Dendritic cell treated with granulocyte-macrophage colony-stimulating factor and Interleukin-4, amounts not matched to agents 40 ng/mL and 50 ng/mL, for 4 days (primary cell): ENCODE measurements at regions not wholly inside any gene's neighbourhood (a gene's known extent, or its start where the extent isn't known, plus 50 kb on each side); places are given as distances from the start of the nearest gene placed in this dataset.

Experiments
- H3K27ac Mint-ChIP-seq: one replicate; pipeline ENCODE4 v1.8.0; 2022; ENCODE audit warnings: mild to moderate bottlenecking, mixed read lengths
- H3K27me3 Mint-ChIP-seq: one replicate; pipeline ENCODE4 v1.8.0; 2022; ENCODE audit warnings: mild to moderate bottlenecking, mixed read lengths
- H3K36me3 Mint-ChIP-seq: one replicate; pipeline ENCODE4 v1.8.0; 2022; ENCODE audit warnings: low read depth, mixed read lengths
- H3K4me1 Mint-ChIP-seq: one replicate; pipeline ENCODE4 v1.8.0; 2022; ENCODE audit warnings: low read depth, mixed read lengths
- H3K4me3 Mint-ChIP-seq: one replicate; pipeline ENCODE4 v1.8.0; 2022; ENCODE audit warnings: mild to moderate bottlenecking, moderate library complexity, mixed read lengths
- H3K9me3 Mint-ChIP-seq: one replicate; pipeline ENCODE4 v1.8.0; 2022; ENCODE audit warnings: mixed read lengths
- intact Hi-C: fragments of 100-400 bp; cut with micrococcal nuclease; formaldehyde crosslinking; loops from one replicate; pipeline ENCODE4 v1.15.0; 2022

GRCh38 chr17:69900101-69900500, 174.9 kb upstream of the KCNJ16 start:
- H3K36me3 Mint-ChIP-seq, result no peaks in the 10 kb centered on the region
- peaks cover 1% of the 10 kb centered on the region for H3K27me3 Mint-ChIP-seq
- H3K9me3 Mint-ChIP-seq, result no peaks in the 10 kb centered on the region
- H3K4me1 Mint-ChIP-seq, result peaks cover 6% of the 10 kb centered on the region
- no peak overlapping the region for H3K4me3 Mint-ChIP-seq
- intact Hi-C loops, result no loop called here
- no peak overlapping the region for H3K27ac Mint-ChIP-seq

GRCh38 chr17:69900829-69901228, 174.2 kb upstream of the KCNJ16 start:
- H3K36me3 Mint-ChIP-seq, result no peaks in the 10 kb centered on the region
- no peak overlapping the region for H3K4me3 Mint-ChIP-seq
- H3K27ac Mint-ChIP-seq, result no peak overlapping the region
- peaks cover 1% of the 10 kb centered on the region for H3K27me3 Mint-ChIP-seq
- no peaks in the 10 kb centered on the region for H3K9me3 Mint-ChIP-seq
- intact Hi-C loops, result no loop called here
- no peaks in the 10 kb centered on the region for H3K4me1 Mint-ChIP-seq

GRCh38 chr17:69906306-69906705, 168.7 kb upstream of the KCNJ16 start:
- intact Hi-C loops, result no loop called here
- Mint-ChIP-seq H3K4me3 (no peak overlapping the region), H3K4me1 (no peaks in the 10 kb centered on the region), H3K9me3 (no peaks in the 10 kb centered on the region), H3K27me3 (peaks cover 2% of the 10 kb centered on the region), H3K36me3 (no peaks in the 10 kb centered on the region), H3K27ac (no peak overlapping the region)

GRCh38 chr17:69907132-69907847, 167.7 kb upstream of the KCNJ16 start:
- Mint-ChIP-seq H3K4me3 (no peak overlapping the region), H3K4me1 (no peaks in the 10 kb centered on the region), H3K36me3 (no peaks in the 10 kb centered on the region), H3K27ac (no peak overlapping the region), H3K27me3 (peaks cover 2% of the 10 kb centered on the region), H3K9me3 (no peaks in the 10 kb centered on the region)
- intact Hi-C loops, result no loop called here

- H3K27ac Mint-ChIP-seq, result no peak overlapping the region
Measured at GRCh38 chr17:69908626-69909368, 166.2 kb upstream of the KCNJ16 start.

GRCh38 chr17:69909389-69909788, 165.6 kb upstream of the KCNJ16 start:
- H3K9me3 Mint-ChIP-seq, result no peaks in the 10 kb centered on the region
- no peaks in the 10 kb centered on the region for H3K36me3 Mint-ChIP-seq
- H3K4me3 Mint-ChIP-seq, result no peak overlapping the region
- no peaks in the 10 kb centered on the region for H3K4me1 Mint-ChIP-seq
- intact Hi-C loops, result no loop called here
- H3K27me3 Mint-ChIP-seq, result peaks cover 1% of the 10 kb centered on the region
- no peak overlapping the region for H3K27ac Mint-ChIP-seq

More at GRCh38 chr17:69908626-69909368, 166.2 kb upstream of the KCNJ16 start:
- Mint-ChIP-seq H3K36me3 (no peaks in the 10 kb centered on the region), H3K27me3 (peaks cover 2% of the 10 kb centered on the region), H3K4me3 (no peak overlapping the region), H3K4me1 (no peaks in the 10 kb centered on the region), H3K9me3 (no peaks in the 10 kb centered on the region)
- intact Hi-C loops, result no loop called here

- no peaks in the 10 kb centered on the region for H3K9me3 Mint-ChIP-seq
- no peak overlapping the region for H3K27ac Mint-ChIP-seq
- H3K27me3 Mint-ChIP-seq, result no peaks in the 10 kb centered on the region
- no peak overlapping the region for H3K4me3 Mint-ChIP-seq
- no peaks in the 10 kb centered on the region for H3K4me1 Mint-ChIP-seq
- H3K36me3 Mint-ChIP-seq, result no peaks in the 10 kb centered on the region
- intact Hi-C loops, result no loop called here
Measured at GRCh38 chr17:69912805-69913204, 162.2 kb upstream of the KCNJ16 start.

- intact Hi-C loops, result no loop called here
- no peaks in the 10 kb centered on the region for H3K27me3 Mint-ChIP-seq
- no peaks in the 10 kb centered on the region for H3K4me1 Mint-ChIP-seq
- no peak overlapping the region for H3K27ac Mint-ChIP-seq
- H3K9me3 Mint-ChIP-seq, result no peaks in the 10 kb centered on the region
- no peak overlapping the region for H3K4me3 Mint-ChIP-seq
- no peaks in the 10 kb centered on the region for H3K36me3 Mint-ChIP-seq
Measured at GRCh38 chr17:69913216-69913615, 161.8 kb upstream of the KCNJ16 start.

GRCh38 chr17:69913616-69914015, 161.4 kb upstream of the KCNJ16 start:
- Mint-ChIP-seq H3K4me1 (no peaks in the 10 kb centered on the region), H3K4me3 (no peak overlapping the region), H3K9me3 (no peaks in the 10 kb centered on the region), H3K27me3 (no peaks in the 10 kb centered on the region), H3K27ac (no peak overlapping the region), H3K36me3 (no peaks in the 10 kb centered on the region)
- intact Hi-C loops, result no loop called here

- Mint-ChIP-seq H3K4me1 (no peaks in the 10 kb centered on the region), H3K27me3 (no peaks in the 10 kb centered on the region), H3K9me3 (no peaks in the 10 kb centered on the region), H3K36me3 (no peaks in the 10 kb centered on the region), H3K27ac (no peak overlapping the region), H3K4me3 (no peak overlapping the region)
- intact Hi-C loops, result no loop called here
Measured at GRCh38 chr17:69914520-69914919, 160.5 kb upstream of the KCNJ16 start.

GRCh38 chr17:69916761-69917160, 158.3 kb upstream of the KCNJ16 start:
- Mint-ChIP-seq H3K36me3 (no peaks in the 10 kb centered on the region), H3K27ac (no peak overlapping the region), H3K4me3 (no peak overlapping the region), H3K27me3 (no peaks in the 10 kb centered on the region), H3K4me1 (no peaks in the 10 kb centered on the region), H3K9me3 (no peaks in the 10 kb centered on the region)
- intact Hi-C loops, result no loop called here

- intact Hi-C loops, result no loop called here
- Mint-ChIP-seq H3K4me3 (no peak overlapping the region), H3K36me3 (no peaks in the 10 kb centered on the region), H3K27ac (no peak overlapping the region), H3K9me3 (no peaks in the 10 kb centered on the region), H3K27me3 (no peaks in the 10 kb centered on the region), H3K4me1 (no peaks in the 10 kb centered on the region)
Measured at GRCh38 chr17:69918164-69918563, 156.9 kb upstream of the KCNJ16 start.

- H3K27me3 Mint-ChIP-seq, result no peaks in the 10 kb centered on the region
- no peak overlapping the region for H3K4me3 Mint-ChIP-seq
- no peak overlapping the region for H3K27ac Mint-ChIP-seq
- H3K36me3 Mint-ChIP-seq, result no peaks in the 10 kb centered on the region
- H3K9me3 Mint-ChIP-seq, result no peaks in the 10 kb centered on the region
- intact Hi-C loops, result no loop called here
- H3K4me1 Mint-ChIP-seq, result no peaks in the 10 kb centered on the region
Measured at GRCh38 chr17:69919789-69920188, 155.2 kb upstream of the KCNJ16 start.

GRCh38 chr17:69921046-69921445, 154.0 kb upstream of the KCNJ16 start:
- no peak overlapping the region for H3K4me3 Mint-ChIP-seq
- no peaks in the 10 kb centered on the region for H3K4me1 Mint-ChIP-seq
- intact Hi-C loops, result no loop called here
- H3K36me3 Mint-ChIP-seq, result no peaks in the 10 kb centered on the region
- H3K9me3 Mint-ChIP-seq, result no peaks in the 10 kb centered on the region
- no peaks in the 10 kb centered on the region for H3K27me3 Mint-ChIP-seq
- no peak overlapping the region for H3K27ac Mint-ChIP-seq

- H3K27ac Mint-ChIP-seq, result no peak overlapping the region
Measured at GRCh38 chr17:69928611-69929010, 146.4 kb upstream of the KCNJ16 start.

More at GRCh38 chr17:69928611-69929010, 146.4 kb upstream of the KCNJ16 start:
- intact Hi-C loops, result no loop called here
- no peak overlapping the region for H3K4me3 Mint-ChIP-seq
- peaks cover 9% of the 10 kb centered on the region for H3K9me3 Mint-ChIP-seq
- H3K4me1 Mint-ChIP-seq, result no peaks in the 10 kb centered on the region
- no peaks in the 10 kb centered on the region for H3K36me3 Mint-ChIP-seq
- no peaks in the 10 kb centered on the region for H3K27me3 Mint-ChIP-seq
